ENCODE measurements at regions not wholly inside any gene's neighbourhood (a gene's known extent, or its start where the extent isn't known, plus 50 kb on each side); places are given as distances from the start of the nearest gene placed in this dataset.

DNA sequence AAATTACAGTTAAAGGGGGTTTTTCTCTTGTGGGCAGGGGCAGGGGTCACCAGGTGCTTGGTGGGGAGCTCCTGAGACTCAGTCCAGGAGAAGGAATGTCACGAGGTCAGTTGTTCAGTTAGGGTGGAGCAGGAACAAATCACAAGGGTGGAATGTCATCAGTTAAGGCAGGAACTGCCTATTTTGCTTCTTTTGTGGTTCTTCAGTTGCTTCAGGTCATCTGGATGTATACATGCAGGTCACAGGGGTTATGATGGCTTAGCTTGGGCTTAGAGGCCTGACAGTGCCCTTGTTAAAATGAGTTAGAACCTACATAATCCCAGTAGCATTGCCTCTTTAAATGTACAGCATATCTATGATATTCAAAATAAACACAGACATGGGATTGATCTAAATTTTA, 120.2 kb upstream of the CHD2 start:
- Histone ChIP-seq H3K4me2 (ENCODE audit: low read length) (no peak overlapping the region), H3K4me1 (ENCODE audit: control insufficient read depth in 1 of 2, insufficient read depth in 2 of 2, low read length in 2 of 2) (no peaks in the 10 kb centered on the region), H3K79me2 (ENCODE audit: insufficient read depth, low read length) (no peaks in the 10 kb centered on the region), H3K9me3 (ENCODE audit: control insufficient read depth in 1 of 2, insufficient read depth in 1 of 2, low read depth in 1 of 2, low read length in 2 of 2) (no peaks in the 10 kb centered on the region; a peak in 1 of 4 replicates), H4K20me1 (ENCODE audit: insufficient read depth) (no peaks in the 10 kb centered on the region), H3K27ac (ENCODE audit: low read depth, low read length) (no peak overlapping the region), H3K4me3 (replicated peaks in 1 of 2; ENCODE audit: low read depth in 1 of 2, low read length in 2 of 2) (no peak overlapping the region), H3K9me2 (ENCODE audit: insufficient read depth) (no peaks in the 10 kb centered on the region), H3K27me3 (ENCODE audit: insufficient read depth, low read length) (no peaks in the 10 kb centered on the region), H3K36me3 (ENCODE audit: control insufficient read depth in 1 of 2, insufficient read depth in 2 of 2, low read length in 2 of 2) (no peaks in the 10 kb centered on the region), H3K9ac (ENCODE audit: low read length) (no peak overlapping the region), H2AFZ (ENCODE audit: low read depth, low read length, poor library complexity, severe bottlenecking) (no peak overlapping the region)
- RAD21 ChIA-PET (ENCODE audit: low non-redundant PET in 1 of 2, low total read pairs in 2 of 2, uncharacterized antibody in 2 of 2, unreplicated experiment in 2 of 2): no interaction called here
- TF ChIP-seq CBX3 (IDR thresholded peaks at IDR 0.05; ENCODE audit: low read depth) (peak; percentile 88; the same call in 1 of the 2 replicates), EZH2phosphoT487 (IDR thresholded peaks at IDR 0.05; ENCODE audit: borderline replicate concordance) (no peak)
- TF ChIP-seq, protein P1, sequence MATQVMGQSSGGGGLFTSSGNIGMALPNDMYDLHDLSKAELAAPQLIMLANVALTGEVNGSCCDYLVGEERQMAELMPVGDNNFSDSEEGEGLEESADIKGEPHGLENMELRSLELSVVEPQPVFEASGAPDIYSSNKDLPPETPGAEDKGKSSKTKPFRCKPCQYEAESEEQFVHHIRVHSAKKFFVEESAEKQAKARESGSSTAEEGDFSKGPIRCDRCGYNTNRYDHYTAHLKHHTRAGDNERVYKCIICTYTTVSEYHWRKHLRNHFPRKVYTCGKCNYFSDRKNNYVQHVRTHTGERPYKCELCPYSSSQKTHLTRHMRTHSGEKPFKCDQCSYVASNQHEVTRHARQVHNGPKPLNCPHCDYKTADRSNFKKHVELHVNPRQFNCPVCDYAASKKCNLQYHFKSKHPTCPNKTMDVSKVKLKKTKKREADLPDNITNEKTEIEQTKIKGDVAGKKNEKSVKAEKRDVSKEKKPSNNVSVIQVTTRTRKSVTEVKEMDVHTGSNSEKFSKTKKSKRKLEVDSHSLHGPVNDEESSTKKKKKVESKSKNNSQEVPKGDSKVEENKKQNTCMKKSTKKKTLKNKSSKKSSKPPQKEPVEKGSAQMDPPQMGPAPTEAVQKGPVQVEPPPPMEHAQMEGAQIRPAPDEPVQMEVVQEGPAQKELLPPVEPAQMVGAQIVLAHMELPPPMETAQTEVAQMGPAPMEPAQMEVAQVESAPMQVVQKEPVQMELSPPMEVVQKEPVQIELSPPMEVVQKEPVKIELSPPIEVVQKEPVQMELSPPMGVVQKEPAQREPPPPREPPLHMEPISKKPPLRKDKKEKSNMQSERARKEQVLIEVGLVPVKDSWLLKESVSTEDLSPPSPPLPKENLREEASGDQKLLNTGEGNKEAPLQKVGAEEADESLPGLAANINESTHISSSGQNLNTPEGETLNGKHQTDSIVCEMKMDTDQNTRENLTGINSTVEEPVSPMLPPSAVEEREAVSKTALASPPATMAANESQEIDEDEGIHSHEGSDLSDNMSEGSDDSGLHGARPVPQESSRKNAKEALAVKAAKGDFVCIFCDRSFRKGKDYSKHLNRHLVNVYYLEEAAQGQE (IDR thresholded peaks at IDR 0.05; ENCODE audit: low read depth): no peak
- CTCF ChIA-PET: no interaction called here
- POLR2A ChIA-PET: no interaction called here
- ATAC-seq (no peak), DNase-seq (ENCODE audit: low read depth, low spot score) (no peak)
- intact Hi-C loops (cut with micrococcal nuclease): no loop called here
- BruUV-seq (replicated peaks): no TSS peak

DNA sequence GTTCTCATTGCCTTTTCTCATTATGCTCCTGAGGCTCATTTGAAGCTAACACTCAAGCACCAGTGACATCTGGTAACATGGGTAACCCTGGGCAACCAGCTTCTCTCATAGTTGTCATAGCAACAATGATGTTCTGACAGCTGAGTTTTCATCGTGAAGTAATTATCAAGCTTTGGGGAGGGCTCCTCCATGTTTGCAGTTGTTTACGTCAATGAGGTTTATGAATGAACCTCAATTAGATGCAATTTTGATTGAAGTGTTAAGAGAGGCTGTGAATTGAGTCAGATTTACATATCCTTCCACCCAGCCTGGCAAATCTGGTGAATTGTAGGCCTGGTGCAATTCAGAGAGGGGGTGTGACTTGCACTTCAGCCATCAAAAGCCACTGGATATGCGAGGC, 119.3 kb upstream of the CHD2 start:
- Histone ChIP-seq H3K27ac (ENCODE audit: low read depth, low read length) (no peak overlapping the region), H3K9me3 (ENCODE audit: control insufficient read depth in 1 of 2, insufficient read depth in 1 of 2, low read depth in 1 of 2, low read length in 2 of 2) (no peaks in the 10 kb centered on the region; a peak in 1 of 4 replicates), H3K4me1 (ENCODE audit: control insufficient read depth in 1 of 2, insufficient read depth in 2 of 2, low read length in 2 of 2) (no peaks in the 10 kb centered on the region), H3K4me3 (replicated peaks in 1 of 2; ENCODE audit: low read depth in 1 of 2, low read length in 2 of 2) (no peak overlapping the region), H3K79me2 (ENCODE audit: insufficient read depth, low read length) (no peaks in the 10 kb centered on the region), H3K9ac (ENCODE audit: low read length) (no peak overlapping the region), H2AFZ (ENCODE audit: low read depth, low read length, poor library complexity, severe bottlenecking) (no peak overlapping the region), H3K4me2 (ENCODE audit: low read length) (no peak overlapping the region), H3K9me2 (ENCODE audit: insufficient read depth) (no peaks in the 10 kb centered on the region), H3K36me3 (ENCODE audit: control insufficient read depth in 1 of 2, insufficient read depth in 2 of 2, low read length in 2 of 2) (no peaks in the 10 kb centered on the region), H3K27me3 (ENCODE audit: insufficient read depth, low read length) (no peaks in the 10 kb centered on the region), H4K20me1 (ENCODE audit: insufficient read depth) (no peaks in the 10 kb centered on the region)
- intact Hi-C loops (cut with micrococcal nuclease): no loop called here
- POLR2A ChIA-PET: no interaction called here
- RAD21 ChIA-PET (ENCODE audit: low non-redundant PET in 1 of 2, low total read pairs in 2 of 2, uncharacterized antibody in 2 of 2, unreplicated experiment in 2 of 2): no interaction called here
- DNase-seq (ENCODE audit: low read depth, low spot score) (no peak), ATAC-seq (no peak)
- TF ChIP-seq POLR2AphosphoS5 (IDR thresholded peaks at IDR 0.05; ENCODE audit: low read depth, low read length) (no peak), JUND (IDR thresholded peaks at IDR 0.05) (no peak), CEBPB (IDR thresholded peaks at IDR 0.05; ENCODE audit: low read depth) (no peak), EGR1 (IDR thresholded peaks at IDR 0.05; ENCODE audit: low read depth) (no peak), ZFX (IDR thresholded peaks at IDR 0.05) (no peak)
- BruUV-seq (replicated peaks): no TSS peak
- CTCF ChIA-PET: no interaction called here

All from HCT116 (cell line).